ENCODE measurements at regions not wholly inside any gene's neighbourhood (a gene's known extent, or its start where the extent isn't known, plus 50 kb on each side); places are given as distances from the start of the nearest gene placed in this dataset.
A peak's percentile ranks its signal among the peaks of the same experiment; 100 is the strongest.

GRCh38 chr2:120525056-120526046 is 179.4 kb downstream of the INHBB start:
- Histone ChIP-seq H3K36me3 (ENCODE audit: control insufficient read depth, insufficient read depth, low read length) (no peaks in the 10 kb centered on the region), H3K9me3 (ENCODE audit: control insufficient read depth, insufficient read depth, low read length) (no peaks in the 10 kb centered on the region), H3K27me3 (ENCODE audit: control insufficient read depth, insufficient read depth, low read length) (peaks cover 3% of the 10 kb centered on the region), H3K4me1 (ENCODE audit: control insufficient read depth, insufficient read depth, low read length) (peaks cover 11% of the 10 kb centered on the region), H3K4me3 (ENCODE audit: low read depth, low read length) (no peak overlapping the region), H3K27ac (ENCODE audit: low read depth, low read length) (no peak overlapping the region)
- 51% methylated on average over 13 of the region's 18 CpGs for WGBS (ENCODE audit: insufficient coverage)
- no peak for DNase-seq (ENCODE audit: low read depth in 4 of 6, low spot score in 6 of 6)

GRCh38 chr2:120526047-120526562 is 180.2 kb downstream of the INHBB start:
- 39% methylated on average over 10 of the region's 16 CpGs for WGBS (ENCODE audit: insufficient coverage)

GRCh38 chr2:120526997-120527945 is 181.3 kb downstream of the INHBB start:
- H3K4me1 ChIP-seq (ENCODE audit: control insufficient read depth, insufficient read depth, low read length) = peaks cover 11% of the 10 kb centered on the region
- no peaks in the 10 kb centered on the region for H3K36me3 ChIP-seq (ENCODE audit: control insufficient read depth, insufficient read depth, low read length)
- peaks cover 3% of the 10 kb centered on the region for H3K27me3 ChIP-seq (ENCODE audit: control insufficient read depth, insufficient read depth, low read length)
- H3K4me3 ChIP-seq (ENCODE audit: low read depth, low read length) = no peak overlapping the region
- H3K27ac ChIP-seq (ENCODE audit: low read depth, low read length) = no peak overlapping the region
- H3K9me3 ChIP-seq (ENCODE audit: control insufficient read depth, insufficient read depth, low read length) = no peaks in the 10 kb centered on the region
- no peak for DNase-seq (ENCODE audit: low read depth in 4 of 6, low spot score in 6 of 6)
- 86% methylated on average over 15 of the region's 18 CpGs for WGBS (ENCODE audit: insufficient coverage)

More at GRCh38 chr2:120526047-120526562, 180.2 kb downstream of the INHBB start:
- no peak for DNase-seq (ENCODE audit: low read depth in 4 of 6, low spot score in 6 of 6)
- no peak overlapping the region for H3K27ac ChIP-seq (ENCODE audit: low read depth, low read length)
- no peak overlapping the region for H3K4me3 ChIP-seq (ENCODE audit: low read depth, low read length)
- H3K4me1 ChIP-seq (ENCODE audit: control insufficient read depth, insufficient read depth, low read length) = peaks cover 11% of the 10 kb centered on the region
- H3K36me3 ChIP-seq (ENCODE audit: control insufficient read depth, insufficient read depth, low read length) = no peaks in the 10 kb centered on the region
- H3K27me3 ChIP-seq (ENCODE audit: control insufficient read depth, insufficient read depth, low read length) = peaks cover 3% of the 10 kb centered on the region
- no peaks in the 10 kb centered on the region for H3K9me3 ChIP-seq (ENCODE audit: control insufficient read depth, insufficient read depth, low read length)

GRCh38 chr2:120528051-120528692 is 182.2 kb downstream of the INHBB start:
- Histone ChIP-seq H3K36me3 (ENCODE audit: control insufficient read depth, insufficient read depth, low read length) (no peaks in the 10 kb centered on the region), H3K27ac (ENCODE audit: low read depth, low read length) (no peak overlapping the region), H3K9me3 (ENCODE audit: control insufficient read depth, insufficient read depth, low read length) (no peaks in the 10 kb centered on the region), H3K4me3 (ENCODE audit: low read depth, low read length) (no peak overlapping the region), H3K27me3 (ENCODE audit: control insufficient read depth, insufficient read depth, low read length) (no peaks in the 10 kb centered on the region), H3K4me1 (ENCODE audit: control insufficient read depth, insufficient read depth, low read length) (peaks cover 11% of the 10 kb centered on the region)
- WGBS (ENCODE audit: insufficient coverage) = 78% methylated on average over 11 of the region's 11 CpGs
- no peak for DNase-seq (ENCODE audit: low read depth in 4 of 6, low spot score in 6 of 6)

GRCh38 chr2:120528693-120529076 is 182.7 kb downstream of the INHBB start:
- Histone ChIP-seq H3K4me3 (ENCODE audit: low read depth, low read length) (no peak overlapping the region), H3K9me3 (ENCODE audit: control insufficient read depth, insufficient read depth, low read length) (no peaks in the 10 kb centered on the region), H3K36me3 (ENCODE audit: control insufficient read depth, insufficient read depth, low read length) (no peaks in the 10 kb centered on the region), H3K27ac (ENCODE audit: low read depth, low read length) (no peak overlapping the region), H3K4me1 (ENCODE audit: control insufficient read depth, insufficient read depth, low read length) (peaks cover 11% of the 10 kb centered on the region), H3K27me3 (ENCODE audit: control insufficient read depth, insufficient read depth, low read length) (no peaks in the 10 kb centered on the region)
- WGBS (ENCODE audit: insufficient coverage) = 89% methylated on average over 6 of the region's 7 CpGs
- no peak for DNase-seq (ENCODE audit: low read depth in 4 of 6, low spot score in 6 of 6)

- Histone ChIP-seq H3K27ac (ENCODE audit: low read depth, low read length) (no peak overlapping the region), H3K9me3 (ENCODE audit: control insufficient read depth, insufficient read depth, low read length) (no peaks in the 10 kb centered on the region), H3K4me1 (ENCODE audit: control insufficient read depth, insufficient read depth, low read length) (peaks cover 10% of the 10 kb centered on the region), H3K4me3 (ENCODE audit: low read depth, low read length) (no peak overlapping the region), H3K36me3 (ENCODE audit: control insufficient read depth, insufficient read depth, low read length) (no peaks in the 10 kb centered on the region), H3K27me3 (ENCODE audit: control insufficient read depth, insufficient read depth, low read length) (no peaks in the 10 kb centered on the region)
- WGBS (ENCODE audit: insufficient coverage) = no CpG with 5 or more reads among the region's 4 CpGs
- no peak for DNase-seq (ENCODE audit: low read depth in 4 of 6, low spot score in 6 of 6)
These were observed 184.8 kb downstream of the INHBB start for GRCh38 chr2:120530781-120531180.

GRCh38 chr2:120531365-120531764 is 185.4 kb downstream of the INHBB start:
- no peak overlapping the region for H3K27ac ChIP-seq (ENCODE audit: low read depth, low read length)

GRCh38 chr2:120531863-120532600 is 186.1 kb downstream of the INHBB start:
- 67% methylated on average over 2 of the region's 4 CpGs for WGBS (ENCODE audit: insufficient coverage)
- no peaks in the 10 kb centered on the region for H3K9me3 ChIP-seq (ENCODE audit: control insufficient read depth, insufficient read depth, low read length)
- peak in 1 of 6 donors; percentile 45 for DNase-seq (ENCODE audit: low read depth in 4 of 6, low spot score in 6 of 6)
- H3K27ac ChIP-seq (ENCODE audit: low read depth, low read length) = no peak overlapping the region
- peaks cover 6% of the 10 kb centered on the region for H3K4me1 ChIP-seq (ENCODE audit: control insufficient read depth, insufficient read depth, low read length)
- no peak overlapping the region for H3K4me3 ChIP-seq (ENCODE audit: low read depth, low read length)
- no peaks in the 10 kb centered on the region for H3K36me3 ChIP-seq (ENCODE audit: control insufficient read depth, insufficient read depth, low read length)
- H3K27me3 ChIP-seq (ENCODE audit: control insufficient read depth, insufficient read depth, low read length) = no peaks in the 10 kb centered on the region

More at GRCh38 chr2:120531365-120531764, 185.4 kb downstream of the INHBB start:
- no peaks in the 10 kb centered on the region for H3K36me3 ChIP-seq (ENCODE audit: control insufficient read depth, insufficient read depth, low read length)
- H3K4me1 ChIP-seq (ENCODE audit: control insufficient read depth, insufficient read depth, low read length) = peaks cover 6% of the 10 kb centered on the region
- DNase-seq (ENCODE audit: low read depth in 4 of 6, low spot score in 6 of 6) = no peak
- H3K4me3 ChIP-seq (ENCODE audit: low read depth, low read length) = no peak overlapping the region
- H3K9me3 ChIP-seq (ENCODE audit: control insufficient read depth, insufficient read depth, low read length) = no peaks in the 10 kb centered on the region
- H3K27me3 ChIP-seq (ENCODE audit: control insufficient read depth, insufficient read depth, low read length) = no peaks in the 10 kb centered on the region

Measured in spinal cord (tissue), 9 donors.